ENCODE measurements at regions not wholly inside any gene's neighbourhood (a gene's known extent, or its start where the extent isn't known, plus 50 kb on each side); places are given as distances from the start of the nearest gene placed in this dataset.

DNA sequence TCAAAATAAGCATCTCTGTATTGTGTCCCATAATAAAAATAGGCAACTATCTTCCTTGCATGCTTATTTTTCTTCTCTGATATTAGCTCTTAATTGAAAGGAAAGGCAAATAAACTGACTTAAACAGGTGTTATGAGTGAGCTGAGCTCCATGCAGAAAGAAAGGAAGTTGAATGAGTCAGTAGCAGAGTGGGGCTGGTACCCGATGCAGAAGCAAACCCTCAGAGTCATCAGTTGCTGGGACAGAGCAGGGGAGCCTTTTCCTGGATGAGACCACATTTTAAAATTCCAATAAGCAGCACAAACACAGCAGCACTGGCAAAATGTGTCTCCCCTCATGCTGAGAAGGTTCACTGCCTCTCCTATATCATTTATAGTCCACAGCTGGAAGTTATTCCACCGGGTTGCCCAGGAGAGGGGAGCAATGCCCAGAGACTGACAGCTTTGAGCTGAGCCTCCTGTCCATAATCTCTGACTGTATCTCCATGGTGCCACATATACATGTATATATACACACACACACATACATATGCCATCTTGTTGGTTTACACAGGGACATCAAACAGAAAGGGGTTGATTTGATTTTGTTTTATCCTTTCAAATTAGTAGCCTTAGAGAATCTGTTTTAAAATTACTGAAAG is 274.3 kb upstream of the PPARGC1A start:
- no peak overlapping the region for H3K27ac ChIP-seq
- TF ChIP-seq, protein P1, sequence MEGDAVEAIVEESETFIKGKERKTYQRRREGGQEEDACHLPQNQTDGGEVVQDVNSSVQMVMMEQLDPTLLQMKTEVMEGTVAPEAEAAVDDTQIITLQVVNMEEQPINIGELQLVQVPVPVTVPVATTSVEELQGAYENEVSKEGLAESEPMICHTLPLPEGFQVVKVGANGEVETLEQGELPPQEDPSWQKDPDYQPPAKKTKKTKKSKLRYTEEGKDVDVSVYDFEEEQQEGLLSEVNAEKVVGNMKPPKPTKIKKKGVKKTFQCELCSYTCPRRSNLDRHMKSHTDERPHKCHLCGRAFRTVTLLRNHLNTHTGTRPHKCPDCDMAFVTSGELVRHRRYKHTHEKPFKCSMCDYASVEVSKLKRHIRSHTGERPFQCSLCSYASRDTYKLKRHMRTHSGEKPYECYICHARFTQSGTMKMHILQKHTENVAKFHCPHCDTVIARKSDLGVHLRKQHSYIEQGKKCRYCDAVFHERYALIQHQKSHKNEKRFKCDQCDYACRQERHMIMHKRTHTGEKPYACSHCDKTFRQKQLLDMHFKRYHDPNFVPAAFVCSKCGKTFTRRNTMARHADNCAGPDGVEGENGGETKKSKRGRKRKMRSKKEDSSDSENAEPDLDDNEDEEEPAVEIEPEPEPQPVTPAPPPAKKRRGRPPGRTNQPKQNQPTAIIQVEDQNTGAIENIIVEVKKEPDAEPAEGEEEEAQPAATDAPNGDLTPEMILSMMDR (conservative IDR thresholded peaks at IDR 0.05): no peak
- TF ChIP-seq ZFX (IDR thresholded peaks at IDR 0.05): no peak

DNA sequence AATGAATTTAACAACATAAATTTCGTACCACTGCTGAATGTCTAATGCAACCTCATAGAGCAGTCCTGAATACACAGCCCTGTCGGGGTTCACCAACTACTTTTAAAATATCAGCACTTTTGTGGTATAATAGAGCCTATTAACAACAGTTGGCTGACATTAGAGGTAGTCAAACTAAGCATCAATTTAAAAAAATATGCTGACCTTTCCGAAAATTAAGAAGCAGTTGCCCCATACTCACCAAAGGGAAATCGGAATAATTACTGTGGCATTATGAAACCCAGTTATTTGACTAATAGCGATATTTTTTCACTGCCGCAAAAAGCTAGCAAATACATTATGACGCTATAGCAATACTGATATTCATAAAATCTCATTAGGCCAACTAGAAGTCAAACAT is 273.5 kb upstream of the PPARGC1A start:
- TF ChIP-seq, protein P1 (conservative IDR thresholded peaks at IDR 0.05): no peak
- no peak for TF ChIP-seq ZFX (IDR thresholded peaks at IDR 0.05)
- H3K27ac ChIP-seq: no peak overlapping the region

DNA sequence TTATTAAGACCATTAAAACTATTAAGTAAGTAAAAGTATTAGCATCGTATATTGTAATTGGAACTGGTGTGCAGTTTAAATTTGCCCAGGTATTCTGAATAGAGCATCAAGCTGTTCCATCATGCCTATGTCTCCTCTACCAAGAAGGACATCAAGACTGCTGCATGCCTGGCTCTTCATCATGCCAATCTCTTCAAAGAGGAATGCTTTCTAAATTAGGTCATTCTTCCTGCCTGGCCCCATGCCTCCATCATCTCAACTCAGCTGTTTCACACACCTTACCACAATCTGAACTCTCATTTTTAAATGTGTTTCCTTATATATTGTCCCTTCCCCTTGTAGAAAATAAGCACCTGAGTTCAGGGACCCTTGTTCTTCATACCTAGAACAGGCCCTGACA is 270.5 kb upstream of the PPARGC1A start:
- TF ChIP-seq ZFX (IDR thresholded peaks at IDR 0.05): no peak

DNA sequence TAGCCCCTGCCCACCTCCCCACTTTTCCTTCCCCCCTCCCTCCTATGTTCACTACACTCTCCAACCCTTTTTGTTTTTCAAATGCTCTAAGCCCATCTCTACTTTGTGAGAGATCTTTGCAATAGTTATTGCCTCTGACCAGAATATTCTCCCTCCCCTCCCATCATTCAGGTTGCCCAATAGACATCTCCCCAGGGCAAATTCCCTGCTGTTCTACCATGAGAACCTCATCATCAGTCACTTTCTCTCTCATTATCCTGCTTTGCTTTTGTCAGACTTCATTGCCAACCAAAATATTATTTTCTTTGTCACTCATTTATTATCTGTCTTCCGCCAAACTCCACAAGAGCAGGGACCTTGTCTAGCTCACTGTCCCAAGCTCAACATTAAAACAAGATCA is 268.2 kb upstream of the PPARGC1A start:
- no peak overlapping the region for H3K27ac ChIP-seq
- TF ChIP-seq, protein P1 (conservative IDR thresholded peaks at IDR 0.05): no peak
- no peak for TF ChIP-seq ZFX (IDR thresholded peaks at IDR 0.05)

More for the DNA sequence above, 270.5 kb upstream of the PPARGC1A start:
- H3K27ac ChIP-seq: no peak overlapping the region

DNA sequence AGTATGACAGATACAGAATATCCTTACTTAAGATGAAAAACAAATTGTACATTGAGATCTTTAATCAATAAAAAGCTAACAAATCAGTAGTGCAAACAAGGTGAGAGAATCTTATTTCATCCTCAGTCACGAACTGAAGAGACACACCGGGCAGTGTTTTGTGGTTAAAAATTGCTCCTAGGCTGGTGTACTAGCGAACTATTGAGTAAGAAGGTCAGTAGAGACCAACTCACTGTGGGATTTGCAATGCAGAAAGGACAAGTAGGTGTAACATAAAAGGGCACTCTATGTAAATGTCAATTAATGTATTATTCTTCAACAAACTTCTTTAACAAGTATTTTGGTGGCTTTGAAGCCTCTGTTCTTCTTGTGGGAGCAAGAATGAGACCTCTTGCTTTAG is 260.2 kb upstream of the PPARGC1A start:
- no peak overlapping the region for H3K27ac ChIP-seq
- TF ChIP-seq, protein P1 (conservative IDR thresholded peaks at IDR 0.05): no peak

DNA sequence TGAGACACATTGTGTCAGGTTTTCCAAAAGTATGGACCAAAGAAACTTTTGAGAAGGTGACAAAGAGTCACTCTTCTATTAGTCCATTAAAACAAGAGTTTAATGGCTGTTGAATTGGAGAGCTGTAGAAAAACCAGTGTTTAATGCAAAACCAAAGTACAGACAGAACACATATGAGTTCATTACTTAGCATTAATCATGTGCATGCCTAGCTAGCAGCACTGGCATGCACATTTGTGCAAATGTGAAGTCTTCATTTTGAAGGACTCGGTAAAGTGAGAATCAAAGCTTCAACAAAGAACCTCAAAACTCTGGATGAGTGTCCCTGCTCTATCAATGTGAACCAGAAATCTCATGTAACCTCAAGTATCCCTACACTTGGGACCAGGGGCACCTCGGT is 256.3 kb upstream of the PPARGC1A start:
- H3K27ac ChIP-seq: no peak overlapping the region
- no peak for TF ChIP-seq ZFX (IDR thresholded peaks at IDR 0.05)
- TF ChIP-seq, protein P1 (conservative IDR thresholded peaks at IDR 0.05): no peak

DNA sequence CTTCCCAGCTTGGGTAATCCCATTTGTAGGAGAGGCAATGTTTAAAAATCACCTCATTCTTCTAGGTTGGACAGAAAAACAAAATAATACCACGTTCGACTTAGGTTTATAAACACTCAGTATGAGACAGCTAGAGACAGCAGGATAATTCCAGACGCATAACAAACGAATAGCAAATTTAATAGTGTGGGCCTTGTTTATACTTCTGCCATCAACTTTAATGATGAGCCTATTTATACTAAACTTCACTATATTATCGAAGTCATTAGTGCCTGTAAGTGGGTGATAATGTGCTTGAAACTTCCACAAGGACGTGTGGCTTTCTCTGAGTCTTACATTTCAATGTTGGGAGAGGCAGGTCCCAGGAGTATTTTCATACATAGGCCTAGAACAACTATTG is 255.7 kb upstream of the PPARGC1A start:
- TF ChIP-seq, protein P1 (conservative IDR thresholded peaks at IDR 0.05): no peak
- no peak for TF ChIP-seq ZFX (IDR thresholded peaks at IDR 0.05)
- H3K27ac ChIP-seq: no peak overlapping the region

DNA sequence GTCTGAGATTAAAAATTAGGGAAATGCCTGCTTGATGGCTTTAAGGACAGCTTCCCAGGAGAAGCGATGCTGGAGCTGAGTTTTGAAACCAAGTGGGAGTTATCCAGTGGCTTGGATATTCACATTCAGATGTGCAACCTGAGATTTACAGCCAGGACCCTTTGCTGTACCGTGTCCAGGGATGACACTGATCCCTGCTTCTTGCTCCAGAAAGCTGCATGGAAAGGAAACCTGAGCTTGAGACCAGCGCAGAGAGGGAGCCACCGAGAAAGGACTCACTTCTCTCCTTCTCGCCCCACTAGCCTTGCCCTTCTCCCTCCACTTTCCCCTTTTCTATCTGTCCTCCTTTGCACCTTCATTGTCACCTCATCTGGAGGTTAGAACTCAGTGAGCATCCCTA is 254.5 kb upstream of the PPARGC1A start:
- TF ChIP-seq, protein P1 (conservative IDR thresholded peaks at IDR 0.05): no peak
- no peak for TF ChIP-seq ZFX (IDR thresholded peaks at IDR 0.05)
- no peak overlapping the region for H3K27ac ChIP-seq
